GM23338 (cell line): ENCODE measurements at regions not wholly inside any gene's neighbourhood (a gene's known extent, or its start where the extent isn't known, plus 50 kb on each side); places are given as distances from the start of the nearest gene placed in this dataset.

ENCODE experiments used
- ATAC-seq: fragments of 200-7000 bp; cut with Tn5 transposase; 3 replicates; pipeline ENCODE4 v1.9.1; 2020
- DNase-seq: peaks from one replicate; pipeline ENCODE4 v3.0.0-alpha.2; 2015; ENCODE audit warnings: low spot score
- H2AFZ ChIP-seq: fragments of 200-600 bp; sonication (generic); 2 replicates; pipeline ENCODE4 v1.8.0; 2016; ENCODE audit warnings: antibody characterized with exemption, mild to moderate bottlenecking, moderate library complexity
- H3F3A ChIP-seq: fragments of 200-600 bp; sonication (generic); replicated peaks from 2 replicates; pipeline ENCODE4 v1.8.0; 2017; ENCODE audit warnings: antibody characterized with exemption, mixed run types, low read depth
- H3K27ac ChIP-seq: fragments of 200-600 bp; sonication (generic); 2 replicates; pipeline ENCODE4 v1.6.1; 2016; ENCODE audit warnings: low read depth
- H3K27me3 ChIP-seq: fragments of 200-600 bp; sonication (generic); 2 replicates; pipeline ENCODE4 v1.8.0; 2016; ENCODE audit warnings: mild to moderate bottlenecking, mixed run types, moderate library complexity; ENCODE audit not compliant: insufficient read depth
- H3K36me3 ChIP-seq: fragments of 200-600 bp; sonication (generic); 2 replicates; pipeline ENCODE4 v1.8.0; 2016; ENCODE audit warnings: mild to moderate bottlenecking; ENCODE audit not compliant: insufficient read depth
- H3K4me1 ChIP-seq: fragments of 200-600 bp; sonication (generic); 2 replicates; pipeline ENCODE4 v1.8.0; 2016; ENCODE audit warnings: mild to moderate bottlenecking, moderate library complexity; ENCODE audit not compliant: insufficient read depth
- H3K4me2 ChIP-seq: fragments of 200-600 bp; sonication (generic); 2 replicates; pipeline ENCODE4 v1.7.1; 2017; ENCODE audit warnings: mixed run types
- H3K4me3 ChIP-seq: fragments of 200-600 bp; sonication (generic); 2 replicates; pipeline ENCODE4 v1.6.1; 2016; ENCODE audit warnings: mixed run types
- H3K79me2 ChIP-seq: fragments of 200-600 bp; sonication (generic); replicated peaks from 2 replicates; pipeline ENCODE4 v1.8.0; 2017; ENCODE audit warnings: mild to moderate bottlenecking; ENCODE audit not compliant: insufficient read depth
- H3K9me2 ChIP-seq: fragments of 200-600 bp; sonication (generic); 2 replicates; pipeline ENCODE4 v1.8.0; 2017; ENCODE audit not compliant: insufficient read depth
- H4K20me1 ChIP-seq: fragments of 200-600 bp; sonication (generic); replicated peaks from 2 replicates; pipeline ENCODE4 v1.8.0; 2017; ENCODE audit warnings: mild to moderate bottlenecking; ENCODE audit not compliant: insufficient read depth
- H3K27ac Mint-ChIP-seq: 2 replicates; pipeline ENCODE4 v1.8.0; 2020; ENCODE audit warnings: inconsistent platforms, mild to moderate bottlenecking, moderate library complexity, mixed read lengths
- H3K27me3 Mint-ChIP-seq: 3 replicates; pipeline ENCODE4 v1.8.0; 2022; ENCODE audit warnings: low read depth, mild to moderate bottlenecking, moderate library complexity, mixed read lengths, inconsistent platforms; ENCODE audit not compliant: insufficient read depth, poor library complexity
- H3K36me3 Mint-ChIP-seq: 3 replicates; pipeline ENCODE4 v1.8.0; 2021; ENCODE audit warnings: low read depth, mild to moderate bottlenecking, inconsistent platforms, moderate library complexity, mixed read lengths
- H3K4me1 Mint-ChIP-seq: 3 replicates; pipeline ENCODE4 v1.8.0; 2020; ENCODE audit warnings: mild to moderate bottlenecking, inconsistent platforms, mixed read lengths
- H3K4me3 Mint-ChIP-seq: 3 replicates; pipeline ENCODE4 v1.8.0; 2021; ENCODE audit warnings: moderate library complexity, mild to moderate bottlenecking, inconsistent platforms, mixed read lengths
- H3K9me3 Mint-ChIP-seq: 3 replicates; pipeline ENCODE4 v1.8.0; 2020; ENCODE audit warnings: moderate library complexity, mild to moderate bottlenecking, inconsistent platforms, mixed read lengths
- CREB1 ChIP-seq: fragments of 250-450 bp; sonication (Bioruptor Pico); IDR thresholded peaks from 2 replicates; pipeline ENCODE4 v1.5.0; 2020; ENCODE audit warnings: low read depth, mild to moderate bottlenecking, moderate library complexity
- ETS1 ChIP-seq: IDR thresholded peaks from 2 replicates; pipeline ENCODE4 v1.6.1; 2016; ENCODE audit warnings: antibody characterized with exemption
- EZH2 ChIP-seq: fragments of 200-600 bp; sonication (generic); IDR thresholded peaks from one replicate; pipeline ENCODE4 v1.8.0; 2017; ENCODE audit warnings: antibody characterized with exemption, mild to moderate bottlenecking, low read depth; ENCODE audit not compliant: unreplicated experiment
- EZH2phosphoT487 ChIP-seq: fragments of 200-600 bp; sonication (generic); IDR thresholded peaks from one replicate; pipeline ENCODE4 v1.8.1; 2018; ENCODE audit warnings: antibody characterized with exemption; ENCODE audit not compliant: unreplicated experiment
- JUNB ChIP-seq: IDR thresholded peaks from one replicate; pipeline ENCODE4 v1.6.1; 2016; ENCODE audit warnings: antibody characterized with exemption; ENCODE audit not compliant: unreplicated experiment
- NANOG ChIP-seq: IDR thresholded peaks from 2 replicates; pipeline ENCODE4 v1.6.1; 2016; ENCODE audit warnings: antibody characterized with exemption, borderline replicate concordance
- POLR2AphosphoS5 ChIP-seq: IDR thresholded peaks from 2 replicates; pipeline ENCODE4 v1.6.1; 2016; ENCODE audit warnings: antibody characterized with exemption, low read depth
- REST ChIP-seq: IDR thresholded peaks from one replicate; pipeline ENCODE4 v1.6.1; 2018; ENCODE audit warnings: antibody characterized with exemption; ENCODE audit not compliant: unreplicated experiment
- STAT1 ChIP-seq: IDR thresholded peaks from one replicate; pipeline ENCODE4 v1.6.1; 2016; ENCODE audit warnings: antibody characterized with exemption; ENCODE audit not compliant: unreplicated experiment
- ZNF114 ChIP-seq: fragments of 250-450 bp; sonication (Bioruptor Pico); IDR thresholded peaks from 2 replicates; pipeline ENCODE4 v1.5.0; 2020; ENCODE audit warnings: mild to moderate bottlenecking, moderate library complexity
- ZNF331 ChIP-seq: fragments of 250-450 bp; sonication (Bioruptor Pico); IDR thresholded peaks from 2 replicates; pipeline ENCODE4 v1.5.0; 2020; ENCODE audit warnings: low read depth, mild to moderate bottlenecking, moderate library complexity
- ZNF462 ChIP-seq: fragments of 250-450 bp; sonication (Bioruptor Pico); IDR thresholded peaks from 2 replicates; pipeline ENCODE4 v1.5.0; 2020; ENCODE audit warnings: mild to moderate bottlenecking, moderate library complexity

- peaks cover 4% of the 10 kb centered on the region for H3K27me3 Mint-ChIP-seq
- no peak for DNase-seq
These were observed 53.7 kb upstream of the ANKH start for GRCh38 chr5:14925326-14925725.

More at GRCh38 chr5:14925326-14925725, 53.7 kb upstream of the ANKH start:
- no peaks in the 10 kb centered on the region for H3K27me3 ChIP-seq
- H3F3A ChIP-seq = no peaks in the 10 kb centered on the region
- H3K27ac ChIP-seq = no peak overlapping the region
- no peak for TF ChIP-seq EZH2
- TF ChIP-seq STAT1 = no peak
- no peak for TF ChIP-seq CREB1 (CRISPR knock-in tag)
- TF ChIP-seq NANOG = no peak
- no peak for TF ChIP-seq ETS1
- TF ChIP-seq REST = no peak
- TF ChIP-seq ZNF462 (CRISPR knock-in tag) = no peak
- TF ChIP-seq JUNB = no peak
- no peak for TF ChIP-seq ZNF331 (CRISPR knock-in tag)
- TF ChIP-seq EZH2phosphoT487 = no peak
- no peak for TF ChIP-seq ZNF114
- TF ChIP-seq POLR2AphosphoS5 = no peak
- no peaks in the 10 kb centered on the region for H3K4me1 Mint-ChIP-seq
- no peaks in the 10 kb centered on the region for H3K36me3 ChIP-seq
- H3K4me1 ChIP-seq = no peaks in the 10 kb centered on the region
- H3K27ac Mint-ChIP-seq = no peak overlapping the region
- no peaks in the 10 kb centered on the region for H4K20me1 ChIP-seq
- no peaks in the 10 kb centered on the region for H3K9me2 ChIP-seq
- H3K79me2 ChIP-seq = no peaks in the 10 kb centered on the region
- no peaks in the 10 kb centered on the region for H3K9me3 Mint-ChIP-seq
- H3K4me3 Mint-ChIP-seq = no peak overlapping the region
- no peaks in the 10 kb centered on the region for H3K36me3 Mint-ChIP-seq
- no peak overlapping the region for H3K4me3 ChIP-seq
- no peak for ATAC-seq
- no peak overlapping the region; the same call in 1 of the 2 replicates for H2AFZ ChIP-seq
- H3K4me2 ChIP-seq = no peak overlapping the region
